H4 (cell line): ENCODE measurements at regions not wholly inside any gene's neighbourhood (a gene's known extent, or its start where the extent isn't known, plus 50 kb on each side); places are given as distances from the start of the nearest gene placed in this dataset.
"Not testable (repeated sequence)": the region's sequence is repeated elsewhere in the genome, so short reads cannot be mapped to it uniquely, and the experiment has no call there.

Experiments
- DNase-seq: peaks from one replicate; pipeline ENCODE4 v3.0.0-alpha.2; 2015; ENCODE audit warnings: low spot score

DNA sequence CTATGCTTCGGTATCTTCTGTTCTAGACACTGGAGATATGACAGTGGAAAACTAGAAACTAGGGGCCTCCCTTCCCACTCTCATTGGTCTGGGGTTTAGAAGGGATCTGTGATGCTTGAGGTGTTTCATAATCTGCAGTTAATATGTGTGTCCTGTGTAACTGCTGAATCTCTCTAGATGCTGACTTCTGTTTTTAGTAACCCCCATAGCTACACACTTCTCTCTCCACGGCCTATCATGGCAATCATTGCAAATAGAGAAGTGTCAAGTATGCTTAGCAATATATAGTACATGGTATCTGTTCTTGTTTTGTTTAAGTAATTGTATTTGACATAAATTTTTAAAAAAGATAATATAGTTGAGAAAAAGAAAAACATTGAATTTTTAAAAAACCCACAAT is 394.6 kb upstream of the MMS22L start:
- no peak for DNase-seq

DNA sequence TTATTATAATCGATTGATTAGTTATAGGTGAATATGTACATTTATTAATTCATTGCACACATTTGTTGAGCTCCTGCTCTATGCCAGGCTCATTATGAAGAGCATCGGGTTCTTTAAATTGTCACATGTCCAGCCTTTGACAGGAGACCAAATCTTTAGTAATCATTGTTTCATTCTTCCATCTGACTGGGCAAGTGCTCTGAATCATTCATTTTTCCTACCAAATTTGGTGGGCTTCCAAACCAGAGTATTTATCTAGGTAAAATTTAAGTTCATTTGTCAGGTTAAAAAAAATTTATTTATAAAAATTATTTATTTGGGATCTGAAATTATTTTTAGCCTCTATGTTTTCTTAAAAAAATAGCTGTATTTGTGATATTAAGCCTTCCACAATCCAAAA is 404.9 kb upstream of the MMS22L start:
- no peak for DNase-seq

DNA sequence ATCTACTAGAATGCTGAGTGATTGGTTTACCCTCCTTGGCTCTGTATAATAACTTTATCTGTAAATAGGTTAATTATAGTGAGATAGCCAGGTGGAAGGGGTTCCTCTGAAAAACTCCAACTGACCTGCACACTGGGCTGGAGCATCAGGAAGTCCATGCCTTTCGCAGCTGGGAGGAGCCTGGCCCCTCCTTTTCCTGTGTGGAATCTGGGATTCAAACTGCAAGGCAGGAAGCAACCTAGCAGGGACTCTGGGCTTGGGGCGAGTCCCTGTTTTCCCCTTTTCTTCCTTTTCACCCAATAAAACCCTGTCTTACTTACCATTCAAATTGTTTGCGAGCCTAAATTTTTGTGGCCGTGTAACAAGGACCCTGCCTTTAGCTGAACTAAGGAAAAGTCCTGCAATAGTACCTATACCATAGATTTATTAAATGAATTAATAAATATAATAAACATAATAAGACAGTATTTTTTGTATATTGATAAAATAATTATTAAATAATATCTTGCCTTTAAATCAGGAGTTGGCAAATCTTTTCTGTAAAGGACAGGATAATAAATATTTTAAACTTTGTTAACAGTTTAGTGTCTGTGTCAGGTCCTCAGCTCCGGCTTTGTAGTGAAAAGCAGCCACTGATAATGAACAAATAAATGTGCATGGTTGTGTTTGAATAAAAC is 406.2 kb upstream of the MMS22L start:
- no peak for DNase-seq

- DNase-seq, result peak; percentile 5
These were observed 414.4 kb upstream of the MMS22L start for GRCh38 chr6:97697456-97697855.

DNA sequence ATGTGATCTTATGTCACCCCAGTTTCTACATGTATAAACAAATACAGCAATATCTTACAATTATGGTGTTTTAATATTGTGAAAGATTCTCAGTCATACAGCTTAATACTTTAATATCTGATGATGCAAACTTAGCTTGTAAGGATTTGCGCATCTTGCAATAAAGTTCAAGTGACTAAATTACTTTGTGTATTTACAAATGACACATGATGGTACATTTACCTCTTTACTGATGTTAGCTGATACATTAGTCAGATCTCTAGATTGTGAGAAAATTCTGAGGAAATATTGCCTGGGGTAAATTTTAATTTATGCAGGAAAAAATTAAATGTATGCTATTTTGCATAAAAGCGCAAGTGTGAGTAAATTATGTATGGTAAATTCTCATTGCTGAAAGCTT is 418.8 kb upstream of the MMS22L start:
- DNase-seq, result no peak

- DNase-seq, result no peak
These were observed 419.2 kb upstream of the MMS22L start for GRCh38 chr6:97702248-97702647.

- DNase-seq, result no peak
These were observed 420.6 kb upstream of the MMS22L start for GRCh38 chr6:97703661-97704060.

GRCh38 chr6:97705568-97705967 is 422.6 kb upstream of the MMS22L start:
- peak; percentile 20 for DNase-seq

DNA sequence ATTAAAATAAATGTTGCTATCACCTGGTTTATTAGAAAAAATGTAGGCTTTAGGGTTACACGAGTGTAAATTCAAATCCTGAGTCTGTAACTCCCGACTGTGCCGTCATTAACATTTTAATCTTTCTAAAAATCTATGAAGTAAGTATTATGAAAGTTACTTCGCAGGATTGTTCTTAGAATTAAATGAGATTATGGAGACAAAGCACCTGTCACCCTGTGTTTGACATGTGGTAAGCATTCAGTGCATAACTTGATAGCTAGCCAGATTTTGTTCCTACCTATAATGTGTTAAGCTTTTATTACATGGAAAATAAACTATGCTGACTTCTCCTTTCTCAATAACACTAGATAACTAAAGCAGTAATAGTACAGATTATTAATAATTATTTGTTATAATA is 429.7 kb upstream of the MMS22L start:
- no peak for DNase-seq

GRCh38 chr6:97714772-97715171 is 431.8 kb upstream of the MMS22L start:
- no peak for DNase-seq

DNA sequence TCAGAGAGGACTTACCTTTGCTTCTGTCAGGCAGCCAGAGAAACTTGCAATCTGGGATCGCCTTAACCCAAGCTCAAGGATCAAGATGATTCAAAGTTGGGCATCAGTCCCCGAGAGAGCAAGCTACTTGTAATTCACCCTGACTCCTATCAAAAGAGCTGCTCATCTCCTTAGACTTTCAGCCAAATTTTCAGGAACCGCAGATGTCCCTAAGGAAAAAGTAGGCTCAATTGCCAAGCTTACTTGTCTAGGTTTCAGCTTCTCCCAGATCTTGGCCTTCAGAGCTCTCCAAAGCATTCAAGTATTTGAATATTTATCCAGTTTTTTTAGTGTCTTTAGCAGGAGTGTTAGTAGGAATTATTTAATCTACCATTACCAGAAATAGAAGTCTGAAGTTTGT is 434.1 kb upstream of the MMS22L start:
- no peak for DNase-seq

- no peak for DNase-seq
These were observed 443.4 kb upstream of the MMS22L start for GRCh38 chr6:97726378-97726777.

DNA sequence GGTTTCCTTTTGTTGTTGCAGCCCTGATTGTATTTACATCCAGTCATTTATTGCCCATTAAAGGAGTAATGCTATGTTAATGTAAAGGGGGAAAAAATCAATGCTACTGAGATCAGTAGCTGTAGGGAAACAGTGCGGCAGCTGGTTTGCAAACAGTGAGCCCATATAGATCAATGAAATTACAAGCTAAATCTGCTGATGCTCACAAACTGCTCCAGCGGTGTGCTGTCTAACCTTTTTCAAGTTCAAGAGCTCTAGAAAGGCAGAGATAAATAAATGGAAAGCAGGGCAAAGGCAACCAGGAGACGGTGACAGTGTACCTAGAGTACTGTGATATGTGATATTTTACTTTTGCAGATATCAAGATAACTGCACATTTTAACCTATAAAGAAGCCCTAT is 449.0 kb upstream of the MMS22L start:
- DNase-seq, result no peak

- DNase-seq, result no peak
These were observed 474.6 kb upstream of the MMS22L start for GRCh38 chr6:97757575-97757974.

GRCh38 chr6:97765461-97765860 is 482.4 kb upstream of the MMS22L start:
- DNase-seq, result peak; percentile 3

DNA sequence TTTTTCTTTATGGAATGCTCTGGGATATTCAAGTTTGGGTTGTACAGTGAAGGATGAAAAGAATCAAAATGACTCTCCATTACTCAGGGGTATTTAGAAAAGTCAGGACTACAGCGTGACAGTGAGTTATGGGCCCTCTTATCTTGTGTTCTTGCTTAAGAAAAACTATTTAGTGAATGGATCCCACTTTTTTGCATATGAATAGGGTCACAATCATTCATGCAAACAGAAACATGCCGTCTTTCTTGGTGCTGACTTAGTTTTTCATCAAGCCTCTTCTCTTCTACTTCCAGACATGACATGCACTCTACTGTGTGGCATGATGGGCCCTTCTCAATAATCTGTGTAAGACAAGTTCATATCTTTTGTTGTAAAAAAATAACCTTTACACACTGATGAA is 488.4 kb upstream of the MMS22L start:
- no peak for DNase-seq

DNA sequence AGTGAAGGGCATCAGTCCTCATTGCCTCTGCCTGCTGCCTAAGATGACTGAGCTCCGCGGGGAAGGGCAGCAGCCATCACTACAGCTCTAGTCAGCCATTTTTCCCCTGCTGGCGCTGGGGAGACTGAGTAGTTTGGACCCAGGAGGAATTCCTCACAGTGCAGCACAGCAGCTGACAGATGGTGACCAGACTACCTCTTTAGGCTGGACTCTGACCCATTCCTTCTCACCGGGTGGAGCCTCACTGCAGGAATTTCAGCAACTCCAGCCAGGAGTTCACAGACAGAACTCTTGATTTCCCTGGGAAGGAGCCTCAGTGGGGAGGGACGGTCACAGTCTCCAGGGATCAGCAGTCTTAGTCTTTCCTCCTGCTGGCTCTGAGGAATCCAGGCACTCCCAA is 492.0 kb upstream of the MMS22L start:
- no peak for DNase-seq

DNA sequence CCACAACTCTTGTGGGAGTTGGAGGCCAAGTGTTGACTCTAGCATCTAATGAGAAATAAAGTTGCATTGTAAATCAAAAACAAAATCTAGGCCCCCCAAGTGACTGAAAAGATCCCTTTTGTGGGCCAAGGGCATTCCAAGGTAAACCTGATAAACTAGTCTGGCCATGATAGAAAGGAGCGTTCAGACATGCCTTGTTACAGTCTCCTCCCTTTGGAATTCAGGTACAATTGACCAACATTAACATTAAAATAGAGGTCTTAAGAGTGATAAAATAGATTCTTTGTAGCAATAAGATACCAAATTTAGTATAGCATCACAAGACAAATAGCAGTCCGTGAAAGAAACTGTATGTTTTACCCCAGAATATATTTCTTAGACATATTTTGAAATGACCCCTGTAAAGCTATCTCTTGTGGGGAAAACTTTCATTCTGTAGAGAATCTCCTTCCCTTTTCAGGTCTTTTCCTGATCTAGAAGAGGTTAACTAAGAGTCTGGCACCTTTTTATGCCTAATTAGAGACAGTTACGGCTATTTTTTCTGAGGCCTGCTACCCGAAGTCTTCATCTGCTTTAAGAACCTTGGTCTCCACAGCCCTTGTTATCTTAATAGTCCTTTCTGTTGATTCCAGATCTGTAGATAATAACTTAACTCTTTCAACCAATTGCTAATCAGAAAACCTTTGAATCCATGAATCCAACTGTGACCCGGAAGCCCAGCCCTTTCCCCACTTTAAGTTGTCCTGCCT is 495.4 kb upstream of the MMS22L start:
- no peak for DNase-seq

GRCh38 chr6:97779039-97779766 is 496.2 kb upstream of the MMS22L start:
- not testable (repeated sequence) for DNase-seq

DNA sequence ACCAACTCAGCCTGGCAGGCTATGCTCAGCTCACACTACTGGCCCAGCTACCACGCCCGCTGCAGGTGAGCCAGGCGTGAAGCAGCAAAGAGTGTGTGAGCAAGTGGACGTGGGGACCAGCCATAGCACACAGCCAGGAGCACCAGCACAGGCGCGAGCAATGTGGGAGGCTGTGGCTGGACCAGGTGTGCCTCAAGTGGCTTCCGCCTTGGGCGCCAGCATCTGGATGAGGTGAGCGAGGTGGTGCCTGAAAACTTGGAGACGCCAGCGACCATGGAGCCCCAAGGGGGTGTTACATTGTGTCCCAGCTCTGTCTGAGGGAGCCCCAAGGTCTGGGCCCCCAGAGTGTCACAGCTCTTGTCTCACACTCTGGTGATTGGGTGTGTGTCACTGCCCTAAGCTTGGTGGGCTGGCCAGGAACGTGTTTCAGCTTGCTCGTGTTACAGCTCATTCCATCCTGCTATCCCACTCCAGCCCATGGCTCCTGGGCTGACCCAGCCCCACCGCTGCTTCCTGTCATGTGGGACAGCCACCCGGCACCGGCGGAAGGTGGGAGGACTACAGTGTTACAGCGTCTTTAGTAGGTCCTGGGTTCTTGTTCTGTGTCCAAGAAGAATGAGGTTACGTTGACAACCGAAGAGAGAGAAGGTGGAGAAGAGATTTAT is 508.0 kb upstream of the MMS22L start:
- no peak for DNase-seq

DNA sequence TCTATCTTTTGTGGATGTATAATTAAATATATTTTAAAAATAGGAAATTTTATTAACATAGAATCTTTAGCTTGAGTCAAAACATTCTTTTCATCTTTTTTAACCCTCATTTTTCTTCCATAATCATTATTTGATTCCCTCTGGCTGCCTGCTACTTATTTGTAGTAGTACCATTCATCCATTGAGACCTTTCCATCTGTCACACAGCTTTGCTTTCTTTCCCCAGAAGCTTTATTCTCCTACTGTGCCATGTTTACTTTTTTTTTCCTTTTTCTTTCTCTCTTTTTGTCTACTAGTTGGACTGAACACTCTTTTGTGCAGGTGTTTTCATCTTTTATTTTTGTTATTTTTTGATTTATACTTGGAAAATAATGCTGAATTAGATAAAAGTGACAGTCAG is 522.6 kb upstream of the MMS22L start:
- no peak for DNase-seq

GRCh38 chr6:97812940-97813339 is 529.9 kb upstream of the MMS22L start:
- DNase-seq, result no peak
